Fibroblast of lung (primary cell): ENCODE measurements at regions not wholly inside any gene's neighbourhood (a gene's known extent, or its start where the extent isn't known, plus 50 kb on each side); places are given as distances from the start of the nearest gene placed in this dataset.

Source experiments
- CTCF ChIP-seq, 2 donors: IDR thresholded peaks in 1 of 2; conservative IDR thresholded peaks in 1 of 2; 1 replicate in 1 of 2; 2 replicates in 1 of 2; pipeline ENCODE4 v1.5.1; 2011 to 2012; ENCODE audit warnings: low read length in 2 of 2, control low read depth in 1 of 2, inconsistent platforms in 1 of 2, low read depth in 1 of 2, mild to moderate bottlenecking in 1 of 2
- EZH2 ChIP-seq: IDR thresholded peaks from 2 replicates; pipeline ENCODE4 v1.5.1; 2012; ENCODE audit warnings: low read length, control low read depth, mild to moderate bottlenecking; ENCODE audit errors: missing control alignments

GRCh38 chr6:55950071-55950814 is 74.9 kb upstream of the BMP5 start:
- TF ChIP-seq CTCF (conservative IDR thresholded peaks at IDR 0.05 in 1 of 2, IDR thresholded peaks at IDR 0.05 in 1 of 2; ENCODE audit: low read depth in 1 of 2, low read length in 2 of 2), result no peak
- no peak for TF ChIP-seq EZH2
